Stimulated activated CD4-positive, alpha-beta T cell treated with anti-CD3 and anti-CD28 coated beads, Interleukin-1b, Interleukin-23, amount 100 ng/mL, for 4 hours (primary cell): ENCODE measurements at regions not wholly inside any gene's neighbourhood (a gene's known extent, or its start where the extent isn't known, plus 50 kb on each side); places are given as distances from the start of the nearest gene placed in this dataset.

ENCODE experiments used
- DNase-seq, 2 donors: peaks; one replicate each; pipeline ENCODE4 v3.0.0-alpha.2; 2020; ENCODE audit warnings: low read depth in 2 of 2

GRCh38 chr13:76094645-76095044, 458.5 kb downstream of the LMO7 start:
- no peak for DNase-seq

GRCh38 chr13:76091076-76091475, 454.9 kb downstream of the LMO7 start:
- DNase-seq = no peak

DNA sequence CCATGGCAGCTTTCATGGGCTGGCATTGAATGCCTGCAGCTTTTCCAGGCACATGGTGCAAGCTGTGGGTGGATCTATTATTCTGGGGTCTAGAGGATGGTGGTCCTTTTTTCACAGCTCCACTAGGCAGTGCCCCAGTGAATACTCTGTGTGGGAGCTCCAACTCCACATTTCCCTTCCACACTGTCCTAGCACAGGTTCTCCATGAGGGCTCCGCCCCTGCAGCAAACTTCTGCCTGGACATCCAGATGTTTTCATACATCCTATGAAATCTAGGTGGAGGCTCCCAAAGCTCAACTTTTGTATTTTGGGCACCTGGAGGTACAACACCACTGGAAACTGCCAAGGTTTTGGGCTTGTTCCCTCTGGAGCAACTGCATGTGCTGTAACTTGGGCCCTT, 450.6 kb downstream of the LMO7 start:
- DNase-seq = no peak

DNA sequence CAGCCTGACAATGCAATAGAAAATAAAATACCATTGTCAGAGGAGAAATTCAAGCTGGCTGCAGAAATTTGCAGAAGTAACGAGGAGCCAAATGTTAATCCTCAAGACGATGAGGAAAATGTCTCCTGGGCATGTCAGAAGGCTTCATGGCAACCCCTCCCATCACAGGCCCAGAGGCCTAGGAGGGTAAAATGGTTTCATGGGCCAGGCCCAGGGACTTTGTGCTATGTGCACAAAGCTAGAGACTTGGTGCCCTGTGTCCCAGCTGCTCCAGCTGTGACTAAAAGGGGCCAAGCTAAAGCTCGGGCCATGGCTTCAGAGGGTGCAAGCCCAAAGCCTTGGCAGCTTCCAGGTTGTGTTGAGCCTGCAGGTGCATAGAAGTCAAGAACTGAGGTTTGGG, 431.7 kb downstream of the LMO7 start:
- DNase-seq = no peak

DNA sequence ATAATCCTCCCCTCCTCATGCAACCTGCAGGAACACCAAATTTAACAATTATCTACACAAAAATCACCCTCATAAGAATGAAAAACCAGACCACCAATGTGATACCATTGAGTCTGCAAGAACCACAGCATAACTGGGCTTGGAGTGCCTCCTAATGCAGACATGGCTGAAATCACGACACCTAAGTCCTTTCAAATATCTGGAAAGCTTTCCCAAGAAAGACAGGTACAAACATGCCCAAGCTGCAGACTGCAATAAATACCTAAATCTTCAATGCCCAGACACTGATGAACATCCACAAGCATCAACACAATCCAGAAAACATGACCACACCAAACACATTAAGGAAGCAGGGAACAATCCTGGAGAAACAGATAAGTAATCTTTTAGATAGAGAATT, 417.1 kb downstream of the LMO7 start:
- DNase-seq = no peak

GRCh38 chr13:76049376-76049746, 413.2 kb downstream of the LMO7 start:
- no peak for DNase-seq

GRCh38 chr13:76048675-76049375, 412.7 kb downstream of the LMO7 start:
- no peak for DNase-seq

- no peak for DNase-seq
Observed at GRCh38 chr13:76048131-76048530, 412.0 kb downstream of the LMO7 start.

- DNase-seq = no peak
Observed at GRCh38 chr13:76043874-76044273, 407.7 kb downstream of the LMO7 start.

DNA sequence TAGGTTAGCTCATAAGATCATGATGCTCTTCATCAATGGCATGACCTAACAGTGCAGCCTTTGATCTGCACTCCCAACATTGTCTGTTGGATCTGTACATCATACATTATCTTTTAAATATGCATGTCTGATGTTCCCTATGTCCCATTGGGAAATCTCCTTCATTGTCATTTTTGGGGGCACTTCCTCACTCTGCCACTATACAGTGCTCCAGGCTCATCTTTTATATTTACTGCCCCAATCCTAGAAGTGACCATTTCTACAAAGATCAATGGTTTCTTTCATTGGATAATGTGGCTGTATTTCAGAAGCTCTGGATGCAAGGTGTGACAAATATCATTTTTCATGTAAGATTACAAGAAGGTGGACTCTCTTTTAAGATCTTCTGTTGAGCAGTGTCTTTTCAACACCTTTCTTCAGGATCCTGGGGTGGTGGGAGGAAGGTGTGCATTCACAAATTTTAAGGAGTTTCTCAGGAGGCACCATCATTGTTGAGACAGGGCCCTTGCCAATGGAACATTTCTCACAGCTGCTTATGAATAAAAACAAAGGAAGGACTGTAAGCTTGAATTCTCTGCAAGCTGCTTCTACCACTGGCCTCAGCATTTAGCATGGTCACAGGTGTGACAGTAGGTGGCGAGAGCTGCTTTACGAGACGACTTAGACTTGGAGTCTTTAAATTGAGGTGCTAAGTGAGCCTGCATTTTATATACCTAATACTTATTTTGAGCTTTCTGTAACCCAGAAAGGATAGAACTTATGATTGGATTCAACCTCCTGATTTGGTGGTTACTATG, 403.0 kb downstream of the LMO7 start:
- DNase-seq = no peak

DNA sequence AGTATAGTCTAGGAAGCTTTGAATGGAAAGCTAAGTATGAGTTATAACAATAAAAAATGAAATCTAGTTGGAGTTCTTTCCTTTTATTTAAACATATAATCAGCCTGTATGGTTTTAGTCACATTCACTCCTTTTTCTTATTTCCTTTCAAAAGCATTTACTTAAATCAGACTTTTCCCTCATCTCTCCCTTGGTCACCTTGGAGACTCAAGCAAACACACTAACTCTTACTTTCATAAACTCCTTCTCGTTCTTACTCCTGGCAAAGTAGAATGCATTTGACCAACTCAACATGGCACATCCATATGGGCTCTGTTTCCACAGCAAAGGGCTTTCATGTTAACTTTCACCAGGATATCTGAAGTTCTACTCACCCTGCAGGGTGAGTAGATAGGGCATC, 400.0 kb downstream of the LMO7 start:
- no peak for DNase-seq

DNA sequence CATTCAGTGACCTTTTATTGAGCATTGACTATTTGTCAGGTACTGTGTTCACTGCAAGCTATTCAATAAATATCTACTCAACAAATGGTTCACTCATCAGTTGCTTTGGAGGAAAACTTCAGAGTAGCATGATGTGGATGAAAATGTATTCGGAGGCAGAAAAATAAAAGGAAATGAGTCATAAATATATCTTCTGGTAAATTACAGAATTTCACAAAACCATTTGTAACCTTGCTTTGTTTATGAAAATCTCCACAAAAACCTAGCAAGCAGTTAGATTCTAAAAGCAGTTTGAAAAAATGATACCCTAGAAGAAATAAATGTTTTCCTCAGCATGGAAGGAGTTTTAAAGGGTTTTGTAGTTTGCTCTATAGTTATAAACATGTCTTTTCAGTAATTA, 399.6 kb downstream of the LMO7 start:
- no peak for DNase-seq

GRCh38 chr13:76029706-76030105, 393.6 kb downstream of the LMO7 start:
- DNase-seq = no peak

DNA sequence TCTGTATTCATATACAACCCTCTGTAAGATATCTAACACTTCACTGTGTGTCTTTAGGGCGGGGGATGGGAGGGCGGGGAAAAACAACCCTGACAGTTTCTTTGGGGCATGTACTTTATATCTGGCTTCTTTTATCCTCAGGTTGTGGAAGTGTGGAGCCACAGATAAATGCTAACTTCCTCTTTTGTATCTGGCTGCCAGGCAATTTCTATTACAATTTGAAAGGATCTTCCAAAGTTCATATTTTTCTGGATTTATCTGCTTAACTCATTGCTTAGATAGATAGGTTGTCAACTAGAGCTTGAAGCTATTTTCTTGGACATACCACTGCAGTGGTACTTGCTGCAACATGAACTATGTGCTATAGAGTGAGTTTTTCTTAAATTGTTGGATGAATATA, 393.0 kb downstream of the LMO7 start:
- DNase-seq = no peak

GRCh38 chr13:76027131-76027530, 391.0 kb downstream of the LMO7 start:
- no peak for DNase-seq

- DNase-seq = no peak
Observed at GRCh38 chr13:76025392-76025791, 389.3 kb downstream of the LMO7 start.

GRCh38 chr13:76024151-76024550, 388.0 kb downstream of the LMO7 start:
- no peak for DNase-seq

- DNase-seq = no peak
Observed at GRCh38 chr13:76023652-76024051, 387.5 kb downstream of the LMO7 start.

DNA sequence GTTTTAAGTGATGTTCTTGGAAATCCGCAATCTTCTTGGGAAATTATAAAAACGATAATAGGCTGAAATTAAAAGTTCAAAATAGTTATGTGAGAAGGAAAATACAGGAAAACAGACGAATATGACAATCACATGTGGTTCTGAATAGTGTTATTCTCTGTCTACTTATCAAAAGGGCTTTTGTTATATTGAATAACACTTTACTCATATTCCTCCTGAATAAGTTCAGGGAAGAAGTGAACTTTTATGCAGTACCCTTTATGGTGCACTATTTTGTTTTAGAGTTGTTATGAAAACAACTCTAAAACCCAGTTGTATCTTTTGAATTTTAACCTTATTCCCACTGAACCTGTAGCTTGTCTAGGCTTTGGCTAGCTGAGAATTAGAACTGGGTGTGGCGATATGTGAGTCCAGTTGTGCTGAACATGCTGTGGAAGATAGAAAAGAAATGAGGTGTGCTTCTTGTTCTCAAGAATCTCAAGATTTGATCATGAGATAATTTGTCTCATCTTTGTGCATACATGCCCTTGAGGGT, 384.4 kb downstream of the LMO7 start:
- no peak for DNase-seq

- peak in 1 of 2 donors; percentile 0 for DNase-seq
Observed at GRCh38 chr13:76019421-76020044, 383.4 kb downstream of the LMO7 start.

- no peak for DNase-seq
Observed at GRCh38 chr13:76017861-76018556, 381.9 kb downstream of the LMO7 start.

- DNase-seq = no peak
Observed at GRCh38 chr13:76016799-76017400, 380.8 kb downstream of the LMO7 start.
